A673 (cell line): ENCODE measurements at regions not wholly inside any gene's neighbourhood (a gene's known extent, or its start where the extent isn't known, plus 50 kb on each side); places are given as distances from the start of the nearest gene placed in this dataset.

ENCODE experiments used
- BruUV-seq: library from RNA; stranded (reverse); fragments of 400-500 nt; replicated peaks from 2 replicates; lab custom pipeline; 2021; lab: Mats Ljungman, UMichigan
- CTCF ChIA-PET: fragments of 300-600 bp; sonication (Branson Sonifier 250); formaldehyde crosslinking; loops from one replicate; lab custom pipeline; 2022; ENCODE audit warnings: antibody characterized with exemption; lab: Charles Lee
- POLR2A ChIA-PET: fragments of 300-600 bp; sonication (Branson Sonifier 250); formaldehyde crosslinking; loops from one replicate; lab custom pipeline; 2022; ENCODE audit warnings: antibody characterized with exemption; ENCODE audit not compliant: low non-redundant PET; lab: Charles Lee
- DNase-seq: peaks from one replicate; pipeline ENCODE4 v3.0.0-alpha.2; 2015; ENCODE audit warnings: low spot score
- H3K27ac ChIP-seq: fragments of 200-600 bp; sonication (generic); 2 replicates; pipeline ENCODE4 v1.5.1; 2016; ENCODE audit warnings: mixed run types, low read depth, mild to moderate bottlenecking, mixed read lengths, antibody characterized with exemption, low read length; ENCODE audit not compliant: poor library complexity, severe bottlenecking
- H3K27me3 ChIP-seq: fragments of 200-600 bp; sonication (generic); replicated peaks from 2 replicates; pipeline ENCODE4 v1.6.1; 2017; ENCODE audit warnings: mixed run types, low read depth, mild to moderate bottlenecking, mixed read lengths, antibody characterized with exemption, low read length; ENCODE audit not compliant: insufficient read depth, poor library complexity
- H3K36me3 ChIP-seq: fragments of 200-600 bp; sonication (generic); 2 replicates; pipeline ENCODE4 v1.6.1; 2016; ENCODE audit warnings: mixed run types, mild to moderate bottlenecking, mixed read lengths, antibody characterized with exemption, low read length; ENCODE audit not compliant: insufficient read depth, poor library complexity, severe bottlenecking
- H3K4me1 ChIP-seq: fragments of 200-600 bp; sonication (generic); 2 replicates; pipeline ENCODE4 v1.6.1; 2017; ENCODE audit warnings: mixed run types, mild to moderate bottlenecking, mixed read lengths, antibody characterized with exemption, low read length; ENCODE audit not compliant: insufficient read depth, poor library complexity, severe bottlenecking
- H3K4me3 ChIP-seq: fragments of 200-600 bp; sonication (generic); 2 replicates; pipeline ENCODE4 v1.5.1; 2016; ENCODE audit warnings: low read depth, mixed run types, mild to moderate bottlenecking, mixed read lengths, low read length; ENCODE audit not compliant: poor library complexity, severe bottlenecking
- H3K9me3 ChIP-seq: fragments of 200-600 bp; sonication (generic); 2 replicates; pipeline ENCODE4 v1.6.1; 2016; ENCODE audit warnings: mixed run types, low read depth, mild to moderate bottlenecking, mixed read lengths, antibody characterized with exemption, low read length; ENCODE audit not compliant: poor library complexity, severe bottlenecking
- EZH2 ChIP-seq: fragments of 200-600 bp; sonication (generic); IDR thresholded peaks from 2 replicates; pipeline ENCODE4 v1.6.1; 2017; ENCODE audit warnings: borderline replicate concordance, low read depth, mild to moderate bottlenecking, mixed read lengths, antibody characterized with exemption, low read length; ENCODE audit not compliant: poor library complexity, severe bottlenecking
- intact Hi-C: fragments of 100-400 bp; cut with micrococcal nuclease; formaldehyde crosslinking; loops from one replicate; pipeline ENCODE4 v1.10.0; 2022; ENCODE audit not compliant: unreplicated experiment
- TF ChIP-seq, protein P1 (sequence below): fragments of 300-800, 200-600 bp; sonication (generic); conservative IDR thresholded peaks from 2 replicates; pipeline ENCODE4 v1.5.1; 2017; ENCODE audit warnings: low read depth, mild to moderate bottlenecking, antibody characterized with exemption, low read length, moderate library complexity, mixed read lengths

DNA sequence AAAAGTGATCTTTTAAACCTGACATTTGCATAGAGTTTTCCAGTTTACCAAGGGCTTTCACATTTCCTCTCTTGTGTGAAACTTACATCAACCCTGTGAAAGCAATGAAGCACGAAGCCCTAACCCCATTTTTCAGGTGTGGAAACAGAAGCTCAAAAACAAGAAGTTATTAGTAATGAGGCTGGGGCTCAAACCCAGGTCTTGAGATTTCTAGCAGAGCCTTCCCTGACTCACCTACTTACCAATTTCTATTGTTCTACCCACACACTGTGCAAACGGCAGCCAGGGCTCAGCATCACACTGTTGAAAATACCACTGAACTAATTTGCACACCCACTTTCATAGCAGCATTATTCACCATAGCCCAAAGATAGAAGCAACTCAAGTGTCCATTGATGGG lies 117.8 kb upstream of the IGF1R start:
- H3K9me3 ChIP-seq, result no peaks in the 10 kb centered on the region
- no peak overlapping the region for H3K4me3 ChIP-seq
- H3K27me3 ChIP-seq, result peaks cover 49% of the 10 kb centered on the region
- H3K4me1 ChIP-seq, result no peaks in the 10 kb centered on the region
- no peaks in the 10 kb centered on the region for H3K36me3 ChIP-seq
- intact Hi-C loops, result no loop called here
- ChIA-PET POLR2A (no interaction called here), CTCF (interaction anchor here (0.9 kb wide), 1 partner anchor 12 kb away, joined by 3 read pairs; no protein-coding TSS in a partner anchor)
- no TSS peak for BruUV-seq
- no peak overlapping the region for H3K27ac ChIP-seq
- no peak for TF ChIP-seq EZH2
- TF ChIP-seq, protein P1, sequence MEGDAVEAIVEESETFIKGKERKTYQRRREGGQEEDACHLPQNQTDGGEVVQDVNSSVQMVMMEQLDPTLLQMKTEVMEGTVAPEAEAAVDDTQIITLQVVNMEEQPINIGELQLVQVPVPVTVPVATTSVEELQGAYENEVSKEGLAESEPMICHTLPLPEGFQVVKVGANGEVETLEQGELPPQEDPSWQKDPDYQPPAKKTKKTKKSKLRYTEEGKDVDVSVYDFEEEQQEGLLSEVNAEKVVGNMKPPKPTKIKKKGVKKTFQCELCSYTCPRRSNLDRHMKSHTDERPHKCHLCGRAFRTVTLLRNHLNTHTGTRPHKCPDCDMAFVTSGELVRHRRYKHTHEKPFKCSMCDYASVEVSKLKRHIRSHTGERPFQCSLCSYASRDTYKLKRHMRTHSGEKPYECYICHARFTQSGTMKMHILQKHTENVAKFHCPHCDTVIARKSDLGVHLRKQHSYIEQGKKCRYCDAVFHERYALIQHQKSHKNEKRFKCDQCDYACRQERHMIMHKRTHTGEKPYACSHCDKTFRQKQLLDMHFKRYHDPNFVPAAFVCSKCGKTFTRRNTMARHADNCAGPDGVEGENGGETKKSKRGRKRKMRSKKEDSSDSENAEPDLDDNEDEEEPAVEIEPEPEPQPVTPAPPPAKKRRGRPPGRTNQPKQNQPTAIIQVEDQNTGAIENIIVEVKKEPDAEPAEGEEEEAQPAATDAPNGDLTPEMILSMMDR, result no peak
- DNase-seq, result no peak

DNA sequence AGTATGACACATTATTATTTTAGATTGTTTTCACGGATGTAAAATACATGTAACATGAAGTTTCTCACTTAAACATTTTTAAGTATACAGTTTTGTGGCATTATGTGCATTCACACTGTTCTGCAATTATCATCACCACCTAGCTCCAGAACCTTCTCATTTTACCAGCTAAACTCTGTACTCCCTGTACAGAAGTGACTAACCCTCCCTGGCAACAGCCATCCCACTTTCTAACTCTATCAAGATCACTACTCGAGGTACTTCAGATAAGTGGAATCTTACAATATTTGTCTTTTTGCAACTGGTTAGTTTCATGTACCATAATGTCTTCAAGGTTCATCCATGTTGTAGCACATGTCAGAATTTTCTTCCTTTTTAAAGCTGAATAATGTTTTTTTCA lies 116.3 kb upstream of the IGF1R start:
- H3K36me3 ChIP-seq, result no peaks in the 10 kb centered on the region
- H3K27ac ChIP-seq, result no peak overlapping the region
- BruUV-seq, result no TSS peak
- no peaks in the 10 kb centered on the region for H3K4me1 ChIP-seq
- ChIA-PET POLR2A (no interaction called here), CTCF (no interaction called here)
- no peak overlapping the region for H3K4me3 ChIP-seq
- intact Hi-C loops, result no loop called here
- H3K27me3 ChIP-seq, result peaks cover 49% of the 10 kb centered on the region
- DNase-seq, result no peak
- no peaks in the 10 kb centered on the region for H3K9me3 ChIP-seq
- TF ChIP-seq EZH2, result no peak

DNA sequence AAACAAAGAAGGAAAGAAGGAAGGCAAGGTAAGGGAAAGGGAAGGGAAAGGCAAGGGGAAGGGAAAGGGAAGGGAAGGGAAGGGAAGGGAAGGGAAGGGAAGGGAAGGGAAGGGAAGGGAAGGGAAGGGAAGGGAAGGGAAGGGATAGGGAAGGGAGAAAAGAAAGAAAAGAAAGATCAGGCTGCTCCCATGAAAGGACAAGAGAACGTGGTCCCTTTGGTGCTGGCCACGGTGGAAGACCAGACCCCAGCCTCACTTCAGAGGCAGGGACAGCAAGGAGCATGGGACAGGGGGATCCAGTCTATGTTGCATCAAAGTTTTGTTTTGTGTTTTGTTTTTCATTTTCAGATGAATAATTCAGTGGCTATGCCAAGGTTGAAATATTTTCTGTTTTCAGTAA lies 111.4 kb upstream of the IGF1R start:
- H3K9me3 ChIP-seq, result no peaks in the 10 kb centered on the region
- DNase-seq, result no peak
- intact Hi-C loops, result no loop called here
- no peak overlapping the region for H3K27ac ChIP-seq
- peaks cover 39% of the 10 kb centered on the region for H3K27me3 ChIP-seq
- H3K36me3 ChIP-seq, result no peaks in the 10 kb centered on the region
- no peaks in the 10 kb centered on the region for H3K4me1 ChIP-seq
- POLR2A ChIA-PET, result no interaction called here
- no peak overlapping the region for H3K4me3 ChIP-seq
- TF ChIP-seq EZH2, result no peak
- TF ChIP-seq, protein P1, result no peak
- no TSS peak for BruUV-seq
- CTCF ChIA-PET, result no interaction called here

DNA sequence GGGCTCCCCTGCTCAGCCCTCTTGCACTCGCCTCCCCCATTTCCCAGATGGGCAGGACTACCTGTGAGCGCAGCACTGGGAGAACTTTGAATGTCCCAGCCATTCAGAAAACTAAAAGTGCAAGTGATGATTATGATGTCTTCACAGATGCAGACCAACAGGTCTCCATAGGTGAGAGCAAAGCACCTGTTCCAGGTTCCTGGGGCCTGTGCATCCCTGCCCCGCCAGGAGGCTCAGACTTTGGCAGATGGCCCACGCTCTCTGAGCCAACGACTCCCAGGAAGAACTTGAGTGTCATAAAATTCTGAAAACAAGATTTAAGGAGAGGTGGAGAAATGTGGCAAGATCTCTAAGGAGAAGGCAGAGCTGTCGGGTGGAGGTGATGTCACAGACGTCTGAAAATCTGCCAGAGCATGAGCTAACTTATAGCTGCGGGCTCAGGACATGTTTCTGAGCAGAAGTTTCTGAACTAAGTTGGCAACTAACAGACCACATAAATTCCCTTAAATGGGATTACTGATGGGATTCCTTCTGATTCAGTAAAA lies 110.8 kb upstream of the IGF1R start:
- no TSS peak for BruUV-seq
- Histone ChIP-seq H3K27ac (no peak overlapping the region), H3K4me1 (no peaks in the 10 kb centered on the region), H3K9me3 (no peaks in the 10 kb centered on the region), H3K4me3 (no peak overlapping the region), H3K36me3 (no peaks in the 10 kb centered on the region), H3K27me3 (peaks cover 38% of the 10 kb centered on the region)
- intact Hi-C loops, result no loop called here
- ChIA-PET POLR2A (no interaction called here), CTCF (no interaction called here)
- no peak for TF ChIP-seq EZH2
- DNase-seq, result no peak
